ENCODE measurements at regions not wholly inside any gene's neighbourhood (a gene's known extent, or its start where the extent isn't known, plus 50 kb on each side); places are given as distances from the start of the nearest gene placed in this dataset.

GRCh38 chr3:187963003-187963676 lies 190.8 kb upstream of the LPP start:
- no peaks in the 10 kb centered on the region for H3K4me1 ChIP-seq (ENCODE audit: low read depth)
- H3K36me3 ChIP-seq = no peaks in the 10 kb centered on the region
- no peaks in the 10 kb centered on the region for H3K9me3 ChIP-seq (ENCODE audit: low read depth)
- DNase-seq (ENCODE audit: low read depth in 1 of 2, low spot score in 1 of 2) = no peak
- no peak overlapping the region for H3K27ac ChIP-seq
- no peak overlapping the region for H3K4me3 ChIP-seq
- TF ChIP-seq, protein P1, sequence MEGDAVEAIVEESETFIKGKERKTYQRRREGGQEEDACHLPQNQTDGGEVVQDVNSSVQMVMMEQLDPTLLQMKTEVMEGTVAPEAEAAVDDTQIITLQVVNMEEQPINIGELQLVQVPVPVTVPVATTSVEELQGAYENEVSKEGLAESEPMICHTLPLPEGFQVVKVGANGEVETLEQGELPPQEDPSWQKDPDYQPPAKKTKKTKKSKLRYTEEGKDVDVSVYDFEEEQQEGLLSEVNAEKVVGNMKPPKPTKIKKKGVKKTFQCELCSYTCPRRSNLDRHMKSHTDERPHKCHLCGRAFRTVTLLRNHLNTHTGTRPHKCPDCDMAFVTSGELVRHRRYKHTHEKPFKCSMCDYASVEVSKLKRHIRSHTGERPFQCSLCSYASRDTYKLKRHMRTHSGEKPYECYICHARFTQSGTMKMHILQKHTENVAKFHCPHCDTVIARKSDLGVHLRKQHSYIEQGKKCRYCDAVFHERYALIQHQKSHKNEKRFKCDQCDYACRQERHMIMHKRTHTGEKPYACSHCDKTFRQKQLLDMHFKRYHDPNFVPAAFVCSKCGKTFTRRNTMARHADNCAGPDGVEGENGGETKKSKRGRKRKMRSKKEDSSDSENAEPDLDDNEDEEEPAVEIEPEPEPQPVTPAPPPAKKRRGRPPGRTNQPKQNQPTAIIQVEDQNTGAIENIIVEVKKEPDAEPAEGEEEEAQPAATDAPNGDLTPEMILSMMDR (IDR thresholded peaks at IDR 0.05; ENCODE audit: low read depth, low read length) = no peak
- H3K27me3 ChIP-seq = no peaks in the 10 kb centered on the region

DNA sequence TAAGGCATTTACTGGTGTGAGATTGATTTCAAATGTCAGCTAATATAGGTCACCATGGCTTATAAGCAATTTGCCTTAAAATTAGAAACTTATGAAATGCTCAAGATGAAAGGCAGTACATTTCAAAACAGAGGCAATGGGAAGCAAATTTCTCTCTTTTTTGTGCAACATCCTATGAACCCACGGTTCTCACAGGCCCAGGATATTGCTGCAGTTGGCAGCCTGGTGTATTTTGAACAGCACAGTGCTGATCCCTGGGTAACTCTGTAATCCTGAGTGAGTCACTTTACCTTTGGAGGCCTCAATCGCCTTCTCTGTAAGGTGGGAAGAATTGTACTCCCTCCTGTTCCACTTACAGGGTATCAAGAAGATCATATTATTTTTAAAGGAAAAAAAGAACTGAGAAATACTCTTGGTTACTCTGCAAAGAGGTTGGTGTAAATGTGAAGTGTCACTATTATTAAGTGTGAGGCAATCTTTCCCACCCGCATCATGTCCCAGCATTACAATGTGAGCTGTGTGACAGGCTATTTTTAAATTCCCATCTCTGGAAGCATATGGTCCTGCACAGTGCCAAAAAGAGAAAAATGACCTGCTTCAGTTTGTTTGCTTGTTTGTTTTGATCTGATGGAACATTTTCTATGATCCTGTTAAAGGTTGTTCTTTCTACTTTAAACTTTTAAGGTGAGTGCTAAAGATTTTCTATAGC lies 190.1 kb upstream of the LPP start:
- DNase-seq (ENCODE audit: low read depth in 1 of 2, low spot score in 1 of 2) = peak in 1 of 2 donors; percentile 32
- TF ChIP-seq, protein P1 (IDR thresholded peaks at IDR 0.05; ENCODE audit: low read depth, low read length) = no peak
- Histone ChIP-seq H3K27ac (no peak overlapping the region), H3K4me1 (ENCODE audit: low read depth) (no peaks in the 10 kb centered on the region), H3K4me3 (no peak overlapping the region), H3K9me3 (ENCODE audit: low read depth) (no peaks in the 10 kb centered on the region), H3K27me3 (no peaks in the 10 kb centered on the region), H3K36me3 (no peaks in the 10 kb centered on the region)

- H3K9me3 ChIP-seq (ENCODE audit: low read depth) = no peaks in the 10 kb centered on the region
- H3K36me3 ChIP-seq = no peaks in the 10 kb centered on the region
- H3K27ac ChIP-seq = no peak overlapping the region
- no peak for DNase-seq (ENCODE audit: low read depth in 1 of 2, low spot score in 1 of 2)
- no peaks in the 10 kb centered on the region for H3K27me3 ChIP-seq
- no peak overlapping the region for H3K4me3 ChIP-seq
- TF ChIP-seq, protein P1 (IDR thresholded peaks at IDR 0.05; ENCODE audit: low read depth, low read length) = no peak
- H3K4me1 ChIP-seq (ENCODE audit: low read depth) = no peaks in the 10 kb centered on the region
Measured at GRCh38 chr3:187964760-187965159, 189.2 kb upstream of the LPP start.

- Histone ChIP-seq H3K36me3 (no peaks in the 10 kb centered on the region), H3K9me3 (ENCODE audit: low read depth) (no peaks in the 10 kb centered on the region), H3K4me3 (no peak overlapping the region), H3K4me1 (ENCODE audit: low read depth) (no peaks in the 10 kb centered on the region), H3K27ac (no peak overlapping the region), H3K27me3 (no peaks in the 10 kb centered on the region)
- DNase-seq (ENCODE audit: low read depth in 1 of 2, low spot score in 1 of 2) = no peak
- TF ChIP-seq, protein P1 (IDR thresholded peaks at IDR 0.05; ENCODE audit: low read depth, low read length) = no peak
Measured at GRCh38 chr3:187966096-187966495, 187.9 kb upstream of the LPP start.

DNA sequence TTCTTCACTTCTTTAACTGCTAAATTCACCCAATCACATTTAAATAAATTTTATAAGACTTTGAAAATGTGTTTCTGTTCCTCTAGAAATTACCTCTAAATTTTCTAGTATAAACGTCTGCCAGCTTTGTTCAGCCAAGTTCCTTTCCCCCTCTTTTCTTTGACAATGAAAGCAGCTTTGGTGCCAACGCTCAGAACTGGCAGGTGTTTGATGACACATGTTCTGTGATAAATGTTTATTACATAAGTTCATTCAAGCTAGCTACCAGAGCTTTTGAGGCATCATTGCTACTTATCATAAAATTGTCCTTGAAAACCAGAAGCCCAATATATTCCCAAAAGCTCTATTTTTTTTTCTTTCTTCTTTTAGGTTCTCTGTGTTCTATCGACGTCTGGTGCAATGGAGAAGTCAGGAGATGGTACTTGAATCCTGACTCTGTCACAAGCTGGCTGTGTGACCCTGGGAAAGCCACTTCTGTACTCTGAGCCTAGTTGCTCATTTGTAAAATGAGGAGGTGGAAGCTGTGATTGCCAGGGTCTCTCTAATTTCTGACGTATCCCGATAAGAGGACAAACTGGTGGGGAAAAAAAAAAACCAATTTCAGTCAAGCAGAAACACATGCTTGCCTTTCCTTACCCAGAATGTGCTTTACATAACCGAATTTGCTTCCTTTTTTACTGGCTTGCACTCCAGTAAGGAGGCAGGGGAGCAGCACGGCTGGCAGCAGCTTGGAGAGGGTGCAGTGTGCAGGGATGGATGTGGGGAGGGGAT lies 187.1 kb upstream of the LPP start:
- Histone ChIP-seq H3K9me3 (ENCODE audit: low read depth) (no peaks in the 10 kb centered on the region), H3K4me3 (no peak overlapping the region), H3K36me3 (no peaks in the 10 kb centered on the region), H3K27me3 (peaks cover 3% of the 10 kb centered on the region), H3K4me1 (ENCODE audit: low read depth) (no peaks in the 10 kb centered on the region), H3K27ac (no peak overlapping the region)
- TF ChIP-seq, protein P1 (IDR thresholded peaks at IDR 0.05; ENCODE audit: low read depth, low read length) = no peak
- DNase-seq (ENCODE audit: low read depth in 1 of 2, low spot score in 1 of 2) = no peak

Measured in cardiac muscle cell (in vitro differentiated cells and primary cell).